ENCODE measurements at regions not wholly inside any gene's neighbourhood (a gene's known extent, or its start where the extent isn't known, plus 50 kb on each side); places are given as distances from the start of the nearest gene placed in this dataset.

GRCh38 chr18:45320724-45321123 lies 294.6 kb upstream of the SLC14A2 start:
- in situ Hi-C loops (cut with HindIII; ENCODE audit: extremely low pct_ligation_motif_present, low pct_unique_long_range_greater_than_20kb) = no loop called here
- ATAC-seq = no peak
- Histone ChIP-seq H4K20me1 (ENCODE audit: insufficient read depth, low read length) (0 out of 2 replicates have a peak, but pooled peaks cover 3% of the 10 kb centered on the region), H3K79me2 (ENCODE audit: insufficient read depth, low read length) (no peaks in the 10 kb centered on the region), H2AFZ (ENCODE audit: low read length) (no peak overlapping the region), H3K27ac (ENCODE audit: extremely low read length, insufficient read depth, low read length) (no peak overlapping the region), H3K4me2 (ENCODE audit: low read depth, low read length) (no peak overlapping the region), H3K27me3 (ENCODE audit: control insufficient read depth in 1 of 2, insufficient read depth in 2 of 2, low read length in 2 of 2) (no peaks in the 10 kb centered on the region), H3K9me3 (ENCODE audit: low read length) (no peaks in the 10 kb centered on the region), H3K36me3 (replicated peaks in 1 of 2; ENCODE audit: control insufficient read depth in 1 of 2, insufficient read depth in 2 of 2, low read length in 2 of 2) (no peaks in the 10 kb centered on the region), H3K4me1 (ENCODE audit: insufficient read depth, low read length) (no peaks in the 10 kb centered on the region), H3K4me3 (replicated peaks in 1 of 3; ENCODE audit: insufficient read depth in 1 of 3, low read depth in 2 of 3, low read length in 3 of 3) (no peak overlapping the region), H3K9ac (ENCODE audit: insufficient read depth, low read depth, low read length) (no peak overlapping the region)
- 0% methylated on average over 3 of the region's 3 CpGs for WGBS (ENCODE audit: low lambda C conversion rate)
- no TSS peak for BruUV-seq (replicated peaks)
- no peak for DNase-seq (ENCODE audit: low spot score)
- intact Hi-C loops (cut with micrococcal nuclease; ENCODE audit: unreplicated experiment) = no loop called here
- POLR2A ChIA-PET = no interaction called here
- CTCF ChIA-PET (ENCODE audit: low intra/inter-chr PET ratio, low total read pairs) = no interaction called here
- FAIRE-seq = no peak
- no peak for TF ChIP-seq ZNF512B (CRISPR knock-in tag; IDR thresholded peaks at IDR 0.05; ENCODE audit: borderline replicate concordance)
- TF ChIP-seq HIC2 (CRISPR knock-in tag; IDR thresholded peaks at IDR 0.05; ENCODE audit: low read depth) = no peak
- TF ChIP-seq ZNF747 (CRISPR knock-in tag; IDR thresholded peaks at IDR 0.05; ENCODE audit: borderline replicate concordance) = no peak
- TF ChIP-seq ZMYM4 (CRISPR knock-in tag; IDR thresholded peaks at IDR 0.05) = no peak
- no peak for TF ChIP-seq ZFY (CRISPR knock-in tag; IDR thresholded peaks at IDR 0.05)
- no peak for TF ChIP-seq NR1H2 (CRISPR knock-in tag; IDR thresholded peaks at IDR 0.05; ENCODE audit: borderline replicate concordance, low read depth)
- no peak for TF ChIP-seq RERE (CRISPR knock-in tag; IDR thresholded peaks at IDR 0.05; ENCODE audit: low read depth)
- TF ChIP-seq ZNF605 (CRISPR knock-in tag; IDR thresholded peaks at IDR 0.05) = no peak
- no peak for TF ChIP-seq ZNF280D (CRISPR knock-in tag; IDR thresholded peaks at IDR 0.05)
- no peak for TF ChIP-seq NR2C2 (CRISPR knock-in tag; IDR thresholded peaks at IDR 0.05; ENCODE audit: borderline replicate concordance)
